ENCODE measurements at regions not wholly inside any gene's neighbourhood (a gene's known extent, or its start where the extent isn't known, plus 50 kb on each side); places are given as distances from the start of the nearest gene placed in this dataset.

GRCh38 chr2:223389624-223390023 lies 212.5 kb downstream of the SCG2 start:
- H3K4me1 Mint-ChIP-seq: no peaks in the 10 kb centered on the region
- ATAC-seq: no peak
- no peaks in the 10 kb centered on the region for H3K27me3 Mint-ChIP-seq
- H3K9me3 Mint-ChIP-seq: peaks cover under 1% of the 10 kb centered on the region
- no peak overlapping the region for H3K27ac Mint-ChIP-seq
- DNase-seq: no peak
- no peak overlapping the region for H3K4me3 Mint-ChIP-seq
- no peaks in the 10 kb centered on the region for H3K36me3 Mint-ChIP-seq (ENCODE audit: low read depth)

GRCh38 chr2:223396993-223397392 lies 205.2 kb downstream of the SCG2 start:
- Mint-ChIP-seq H3K4me3 (no peak overlapping the region), H3K36me3 (ENCODE audit: low read depth) (no peaks in the 10 kb centered on the region), H3K4me1 (no peaks in the 10 kb centered on the region), H3K27me3 (no peaks in the 10 kb centered on the region), H3K9me3 (peaks cover 4% of the 10 kb centered on the region), H3K27ac (no peak overlapping the region)
- DNase-seq: no peak
- no peak for ATAC-seq

- H3K4me3 Mint-ChIP-seq: no peak overlapping the region
- no peaks in the 10 kb centered on the region for H3K36me3 Mint-ChIP-seq (ENCODE audit: low read depth)
- no peak overlapping the region for H3K27ac Mint-ChIP-seq
- H3K27me3 Mint-ChIP-seq: no peaks in the 10 kb centered on the region
- ATAC-seq: no peak
- H3K4me1 Mint-ChIP-seq: no peaks in the 10 kb centered on the region
- H3K9me3 Mint-ChIP-seq: peaks cover 4% of the 10 kb centered on the region
- no peak for DNase-seq
Observed at GRCh38 chr2:223399357-223399957, 202.7 kb downstream of the SCG2 start.

- Mint-ChIP-seq H3K4me1 (no peaks in the 10 kb centered on the region), H3K9me3 (no peaks in the 10 kb centered on the region), H3K27ac (no peak overlapping the region), H3K27me3 (no peaks in the 10 kb centered on the region), H3K4me3 (no peak overlapping the region), H3K36me3 (ENCODE audit: low read depth) (no peaks in the 10 kb centered on the region)
- ATAC-seq (no peak), DNase-seq (no peak)
Observed at GRCh38 chr2:223404616-223405015, 197.5 kb downstream of the SCG2 start.

GRCh38 chr2:223414646-223415045 lies 187.5 kb downstream of the SCG2 start:
- H3K36me3 Mint-ChIP-seq (ENCODE audit: low read depth): no peaks in the 10 kb centered on the region
- ATAC-seq (no peak), DNase-seq (no peak)
- H3K4me3 Mint-ChIP-seq: no peak overlapping the region
- H3K27ac Mint-ChIP-seq: no peak overlapping the region
- H3K9me3 Mint-ChIP-seq: no peaks in the 10 kb centered on the region
- H3K27me3 Mint-ChIP-seq: no peaks in the 10 kb centered on the region
- no peaks in the 10 kb centered on the region for H3K4me1 Mint-ChIP-seq

- H3K9me3 Mint-ChIP-seq: no peaks in the 10 kb centered on the region
- no peaks in the 10 kb centered on the region for H3K4me1 Mint-ChIP-seq
- ATAC-seq (no peak), DNase-seq (no peak)
- H3K27me3 Mint-ChIP-seq: no peaks in the 10 kb centered on the region
- no peak overlapping the region for H3K27ac Mint-ChIP-seq
- H3K4me3 Mint-ChIP-seq: no peak overlapping the region
- H3K36me3 Mint-ChIP-seq (ENCODE audit: low read depth): no peaks in the 10 kb centered on the region
Observed at GRCh38 chr2:223415071-223415470, 187.1 kb downstream of the SCG2 start.

- Mint-ChIP-seq H3K9me3 (no peaks in the 10 kb centered on the region), H3K27ac (no peak overlapping the region), H3K4me1 (no peaks in the 10 kb centered on the region), H3K36me3 (ENCODE audit: low read depth) (no peaks in the 10 kb centered on the region), H3K4me3 (no peak overlapping the region), H3K27me3 (no peaks in the 10 kb centered on the region)
- ATAC-seq (no peak), DNase-seq (no peak)
Observed at GRCh38 chr2:223416815-223417610, 185.1 kb downstream of the SCG2 start.

- Mint-ChIP-seq H3K27me3 (no peaks in the 10 kb centered on the region), H3K4me3 (no peak overlapping the region), H3K9me3 (no peaks in the 10 kb centered on the region), H3K36me3 (ENCODE audit: low read depth) (no peaks in the 10 kb centered on the region), H3K27ac (no peak overlapping the region), H3K4me1 (no peaks in the 10 kb centered on the region)
- DNase-seq (no peak), ATAC-seq (no peak)
Observed at GRCh38 chr2:223418131-223418530, 184.0 kb downstream of the SCG2 start.

- Mint-ChIP-seq H3K4me1 (no peaks in the 10 kb centered on the region), H3K9me3 (peaks cover 1% of the 10 kb centered on the region), H3K27me3 (no peaks in the 10 kb centered on the region), H3K4me3 (no peak overlapping the region), H3K36me3 (ENCODE audit: low read depth) (no peaks in the 10 kb centered on the region), H3K27ac (no peak overlapping the region)
- ATAC-seq: no peak
- no peak for DNase-seq
Observed at GRCh38 chr2:223418604-223419199, 183.5 kb downstream of the SCG2 start.

GRCh38 chr2:223420048-223420447 lies 182.1 kb downstream of the SCG2 start:
- H3K4me1 Mint-ChIP-seq: no peaks in the 10 kb centered on the region
- H3K4me3 Mint-ChIP-seq: no peak overlapping the region
- no peaks in the 10 kb centered on the region for H3K27me3 Mint-ChIP-seq
- H3K9me3 Mint-ChIP-seq: peaks cover 7% of the 10 kb centered on the region
- no peak for ATAC-seq
- no peaks in the 10 kb centered on the region for H3K36me3 Mint-ChIP-seq (ENCODE audit: low read depth)
- no peak for DNase-seq
- H3K27ac Mint-ChIP-seq: no peak overlapping the region

- no peak overlapping the region for H3K27ac Mint-ChIP-seq
- H3K4me3 Mint-ChIP-seq: no peak overlapping the region
- no peaks in the 10 kb centered on the region for H3K4me1 Mint-ChIP-seq
- no peaks in the 10 kb centered on the region for H3K36me3 Mint-ChIP-seq (ENCODE audit: low read depth)
- H3K27me3 Mint-ChIP-seq: no peaks in the 10 kb centered on the region
- peaks cover 9% of the 10 kb centered on the region for H3K9me3 Mint-ChIP-seq
- DNase-seq (no peak), ATAC-seq (no peak)
Observed at GRCh38 chr2:223431479-223431878, 170.7 kb downstream of the SCG2 start.

- Mint-ChIP-seq H3K27ac (no peak overlapping the region), H3K9me3 (peaks cover 2% of the 10 kb centered on the region), H3K36me3 (ENCODE audit: low read depth) (no peaks in the 10 kb centered on the region), H3K27me3 (no peaks in the 10 kb centered on the region), H3K4me3 (no peak overlapping the region), H3K4me1 (no peaks in the 10 kb centered on the region)
- DNase-seq (no peak), ATAC-seq (no peak)
Observed at GRCh38 chr2:223433461-223433860, 168.7 kb downstream of the SCG2 start.

GRCh38 chr2:223437788-223438187 lies 164.4 kb downstream of the SCG2 start:
- ATAC-seq (no peak), DNase-seq (no peak)
- H3K4me3 Mint-ChIP-seq: no peak overlapping the region
- no peaks in the 10 kb centered on the region for H3K4me1 Mint-ChIP-seq
- no peak overlapping the region for H3K27ac Mint-ChIP-seq
- no peaks in the 10 kb centered on the region for H3K36me3 Mint-ChIP-seq (ENCODE audit: low read depth)
- no peaks in the 10 kb centered on the region for H3K9me3 Mint-ChIP-seq
- peaks cover 2% of the 10 kb centered on the region for H3K27me3 Mint-ChIP-seq

- DNase-seq (no peak), ATAC-seq (no peak)
- Mint-ChIP-seq H3K4me3 (no peak overlapping the region), H3K4me1 (no peaks in the 10 kb centered on the region), H3K27me3 (peaks cover 2% of the 10 kb centered on the region), H3K9me3 (no peaks in the 10 kb centered on the region), H3K36me3 (ENCODE audit: low read depth) (no peaks in the 10 kb centered on the region), H3K27ac (no peak overlapping the region)
Observed at GRCh38 chr2:223439184-223439583, 163.0 kb downstream of the SCG2 start.

- H3K36me3 Mint-ChIP-seq (ENCODE audit: low read depth): no peaks in the 10 kb centered on the region
- DNase-seq: no peak
- H3K27me3 Mint-ChIP-seq: peaks cover 2% of the 10 kb centered on the region
- H3K4me1 Mint-ChIP-seq: no peaks in the 10 kb centered on the region
- H3K27ac Mint-ChIP-seq: no peak overlapping the region
- H3K4me3 Mint-ChIP-seq: no peak overlapping the region
- no peaks in the 10 kb centered on the region for H3K9me3 Mint-ChIP-seq
- no peak for ATAC-seq
Observed at GRCh38 chr2:223439786-223440185, 162.4 kb downstream of the SCG2 start.

All from activated naive CD8-positive, alpha-beta T cell treated with anti-CD3 and anti-CD28 coated beads, Interleukin-2, amount 50 U/mL, for 24 hours (primary cell).